ENCODE measurements at regions not wholly inside any gene's neighbourhood (a gene's known extent, or its start where the extent isn't known, plus 50 kb on each side); places are given as distances from the start of the nearest gene placed in this dataset.

GRCh38 chr13:110063490-110064421 lies 243.2 kb downstream of the COL4A1 start:
- TF ChIP-seq ZC3H10 (CRISPR knock-in tag; IDR thresholded peaks at IDR 0.05) (no peak), PATZ1 (CRISPR knock-in tag; IDR thresholded peaks at IDR 0.05; ENCODE audit: borderline replicate concordance) (no peak), ZFP3 (CRISPR knock-in tag; IDR thresholded peaks at IDR 0.05) (no peak), TCF4 (CRISPR knock-in tag; IDR thresholded peaks at IDR 0.05; ENCODE audit: borderline replicate concordance) (no peak), TSHZ2 (CRISPR knock-in tag; IDR thresholded peaks at IDR 0.05) (no peak), RARB (CRISPR knock-in tag; IDR thresholded peaks at IDR 0.05) (no peak), ZFP30 (CRISPR knock-in tag; IDR thresholded peaks at IDR 0.05) (no peak), OSR1 (CRISPR knock-in tag; IDR thresholded peaks at IDR 0.05) (no peak), ESRRG (CRISPR knock-in tag; IDR thresholded peaks at IDR 0.05) (no peak), ZNF8 (CRISPR knock-in tag; IDR thresholded peaks at IDR 0.05) (no peak), ZNF70 (CRISPR knock-in tag; IDR thresholded peaks at IDR 0.05) (no peak), BACH2 (CRISPR knock-in tag; IDR thresholded peaks at IDR 0.05; ENCODE audit: borderline replicate concordance) (no peak)
- TF ChIP-seq, protein P1, sequence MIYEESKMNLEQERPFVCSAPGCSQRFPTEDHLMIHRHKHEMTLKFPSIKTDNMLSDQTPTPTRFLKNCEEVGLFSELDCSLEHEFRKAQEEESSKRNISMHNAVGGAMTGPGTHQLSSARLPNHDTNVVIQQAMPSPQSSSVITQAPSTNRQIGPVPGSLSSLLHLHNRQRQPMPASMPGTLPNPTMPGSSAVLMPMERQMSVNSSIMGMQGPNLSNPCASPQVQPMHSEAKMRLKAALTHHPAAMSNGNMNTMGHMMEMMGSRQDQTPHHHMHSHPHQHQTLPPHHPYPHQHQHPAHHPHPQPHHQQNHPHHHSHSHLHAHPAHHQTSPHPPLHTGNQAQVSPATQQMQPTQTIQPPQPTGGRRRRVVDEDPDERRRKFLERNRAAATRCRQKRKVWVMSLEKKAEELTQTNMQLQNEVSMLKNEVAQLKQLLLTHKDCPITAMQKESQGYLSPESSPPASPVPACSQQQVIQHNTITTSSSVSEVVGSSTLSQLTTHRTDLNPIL (CRISPR knock-in tag; IDR thresholded peaks at IDR 0.05; ENCODE audit: low read depth) = no peak
